NCI-H187 (cell line): ENCODE measurements at regions not wholly inside any gene's neighbourhood (a gene's known extent, or its start where the extent isn't known, plus 50 kb on each side); places are given as distances from the start of the nearest gene placed in this dataset.

Source experiments
- DNase-seq, 2 experiments: peaks; one replicate each; lab custom pipeline; 2025; lab: John Stamatoyannopoulos, UW

GRCh38 chr11:119793335-119793984, 64.5 kb upstream of the NECTIN1 start:
- no peak for DNase-seq

DNA sequence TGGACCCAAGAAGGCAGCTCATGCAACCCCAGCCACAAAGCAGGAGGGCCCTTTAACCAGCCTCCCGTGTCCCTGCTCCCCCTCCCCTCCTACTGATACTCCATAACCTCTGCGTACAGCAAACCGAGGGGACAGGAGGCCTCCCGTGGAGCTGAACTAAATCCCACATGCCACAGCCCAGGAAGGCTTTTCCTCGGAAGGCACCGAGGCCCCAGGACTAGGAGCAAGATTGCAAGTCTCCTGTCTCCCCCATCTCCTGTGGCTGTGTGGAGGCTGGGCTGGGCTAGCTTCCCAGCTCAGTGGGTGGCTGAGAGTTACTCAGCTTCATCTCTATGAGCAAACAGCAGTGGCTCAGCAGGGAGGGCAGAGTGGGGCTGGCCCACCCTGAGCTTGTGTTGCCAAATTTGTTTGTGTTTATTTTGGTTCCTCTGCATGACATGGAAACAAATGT, 62.7 kb upstream of the NECTIN1 start:
- DNase-seq = no peak

DNA sequence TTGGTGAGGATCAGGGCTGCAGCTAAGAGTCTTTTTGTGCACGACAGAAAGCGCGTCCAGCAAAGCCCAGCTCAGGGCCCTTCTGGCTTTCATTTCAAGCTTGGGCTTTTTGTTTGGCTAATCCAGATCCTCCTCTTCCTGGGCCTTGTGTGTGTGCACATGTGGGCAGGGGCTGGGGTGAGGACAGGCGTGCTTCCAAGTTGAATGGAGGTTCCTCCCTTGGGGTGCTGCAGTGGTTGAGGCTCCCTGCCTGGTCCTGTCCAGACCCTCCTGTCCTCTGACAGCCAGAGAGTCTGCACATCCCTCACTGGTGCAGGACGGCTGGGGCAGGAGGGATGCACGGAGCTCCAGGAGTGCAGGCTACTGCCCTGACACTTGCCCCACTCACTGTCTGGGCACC, 62.0 kb upstream of the NECTIN1 start:
- no peak for DNase-seq

DNA sequence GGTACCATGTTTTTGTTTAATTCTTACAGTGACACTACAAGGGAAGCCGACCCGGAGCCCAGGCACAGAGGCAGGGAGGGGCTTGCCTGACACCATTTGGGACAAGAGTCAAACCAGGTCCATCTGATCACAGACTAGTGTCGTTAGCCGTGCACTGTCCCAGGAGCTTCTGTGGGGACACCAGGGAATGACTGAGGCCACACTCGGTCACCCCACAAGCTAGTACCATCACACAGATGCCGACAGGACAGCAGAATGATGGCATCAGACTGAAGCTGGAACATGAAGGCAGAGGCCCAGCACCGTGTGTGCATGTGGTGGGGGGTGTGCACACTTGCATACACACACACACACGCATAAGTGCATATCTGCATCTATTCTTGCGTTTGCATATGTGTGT, 61.5 kb upstream of the NECTIN1 start:
- no peak for DNase-seq

DNA sequence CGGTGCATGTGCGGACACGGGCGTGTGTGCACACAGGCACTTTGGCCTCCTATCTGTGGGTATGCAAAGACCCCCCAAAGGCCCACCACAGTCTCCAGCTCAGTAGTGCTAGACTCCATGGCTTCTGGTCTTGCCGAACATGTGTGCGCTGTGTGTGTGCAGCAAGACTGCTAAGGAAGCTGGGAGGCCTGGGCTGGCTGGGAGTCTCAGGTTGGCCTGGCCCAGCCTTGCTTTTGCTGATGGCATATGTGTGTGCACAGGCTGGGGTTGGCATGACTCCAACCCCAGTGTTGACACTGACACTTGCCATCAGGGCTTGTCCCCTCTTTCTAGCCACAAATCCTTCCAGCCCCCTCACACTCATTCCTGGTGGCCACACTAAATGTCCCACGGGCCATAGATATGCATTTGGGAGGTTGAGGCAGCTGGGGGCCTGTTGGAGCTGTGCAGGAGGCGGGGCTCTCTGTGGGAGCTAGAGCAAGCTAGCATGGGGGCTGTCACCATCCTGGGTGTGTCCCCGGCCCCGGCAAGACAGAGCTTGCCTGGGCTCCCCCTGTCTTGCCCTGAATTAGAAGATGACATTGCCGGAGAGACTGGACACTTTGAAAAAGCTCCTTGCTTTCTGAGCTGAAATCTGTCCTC, 60.9 kb upstream of the NECTIN1 start:
- no peak for DNase-seq

DNA sequence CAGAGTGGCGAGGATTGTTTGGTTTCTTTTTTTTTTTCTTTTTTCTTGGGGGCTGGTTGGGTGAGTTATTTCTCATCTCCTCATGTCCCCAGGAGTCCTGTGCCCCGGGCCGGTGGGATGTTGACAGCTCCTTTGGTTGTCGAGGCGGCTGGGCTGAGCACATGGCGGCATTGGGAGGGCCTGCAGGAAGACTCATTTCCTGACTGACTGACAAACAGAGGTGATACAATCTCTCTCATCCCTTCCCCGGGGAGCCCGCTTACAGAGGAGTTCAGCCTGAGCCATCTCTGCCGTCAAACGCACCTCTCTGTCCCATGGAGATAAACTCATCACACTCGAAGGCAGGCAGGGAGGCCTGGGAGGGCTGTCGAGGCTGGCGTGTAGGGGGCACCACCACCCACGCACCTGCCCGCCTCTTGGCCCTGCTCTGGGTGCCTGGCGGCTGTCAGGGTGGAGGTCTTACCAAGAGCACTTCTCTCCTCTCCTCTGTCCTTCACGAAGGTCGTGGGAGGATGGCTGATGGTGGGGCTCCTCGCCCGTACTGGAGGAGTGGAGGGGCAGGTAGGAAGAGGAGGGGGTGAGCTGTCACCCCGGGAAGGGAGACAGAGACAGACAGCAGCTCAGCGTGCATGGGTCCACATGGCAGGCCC, 60.0 kb upstream of the NECTIN1 start:
- DNase-seq = no peak

- DNase-seq = no peak
Observed at GRCh38 chr11:119788096-119788883, 59.3 kb upstream of the NECTIN1 start.

DNA sequence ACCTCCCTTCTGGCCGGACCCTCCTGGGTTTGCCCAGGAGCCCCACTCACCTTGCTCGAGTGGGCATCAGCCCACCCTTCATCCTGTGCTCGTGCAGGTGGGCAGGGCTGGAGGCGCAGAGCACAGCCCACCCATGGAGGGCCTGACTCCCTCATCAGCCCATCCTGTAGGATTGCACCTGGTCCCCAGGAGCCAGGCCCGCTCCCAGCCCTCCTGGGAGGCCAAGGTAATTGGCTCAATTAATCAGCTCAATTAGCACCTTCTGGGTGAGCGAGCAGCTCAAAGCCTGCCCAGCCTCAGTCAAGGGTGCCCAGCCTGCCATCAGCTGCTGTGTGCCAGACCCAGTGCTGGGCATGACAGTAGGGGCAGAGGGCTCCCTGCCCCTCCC, 58.1 kb upstream of the NECTIN1 start:
- DNase-seq = no peak

GRCh38 chr11:119786431-119787073, 57.6 kb upstream of the NECTIN1 start:
- no peak for DNase-seq

GRCh38 chr11:119785131-119785530, 56.1 kb upstream of the NECTIN1 start:
- DNase-seq = no peak

DNA sequence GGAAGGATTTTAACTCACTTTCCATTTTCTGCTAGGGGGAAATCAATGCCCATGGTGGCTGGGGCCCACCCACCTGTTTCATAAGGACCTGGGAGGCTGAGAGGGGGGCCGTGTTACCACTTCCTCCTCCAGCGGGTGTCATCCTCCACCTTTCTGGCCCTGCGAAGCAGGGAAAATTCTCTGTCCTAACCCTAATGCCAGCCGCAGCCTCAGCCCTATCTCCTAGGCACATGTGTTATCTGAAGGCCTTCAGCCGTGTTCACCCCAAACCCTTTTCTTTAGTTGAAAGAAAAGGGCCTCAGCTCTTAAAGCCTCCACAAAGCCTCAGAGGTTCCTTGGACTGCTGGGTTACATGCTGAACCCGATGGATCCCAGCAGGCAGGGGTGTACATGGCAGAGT, 55.4 kb upstream of the NECTIN1 start:
- DNase-seq = no peak

GRCh38 chr11:119783466-119784400, 54.7 kb upstream of the NECTIN1 start:
- DNase-seq = no peak

GRCh38 chr11:119782739-119783072, 53.7 kb upstream of the NECTIN1 start:
- no peak for DNase-seq

DNA sequence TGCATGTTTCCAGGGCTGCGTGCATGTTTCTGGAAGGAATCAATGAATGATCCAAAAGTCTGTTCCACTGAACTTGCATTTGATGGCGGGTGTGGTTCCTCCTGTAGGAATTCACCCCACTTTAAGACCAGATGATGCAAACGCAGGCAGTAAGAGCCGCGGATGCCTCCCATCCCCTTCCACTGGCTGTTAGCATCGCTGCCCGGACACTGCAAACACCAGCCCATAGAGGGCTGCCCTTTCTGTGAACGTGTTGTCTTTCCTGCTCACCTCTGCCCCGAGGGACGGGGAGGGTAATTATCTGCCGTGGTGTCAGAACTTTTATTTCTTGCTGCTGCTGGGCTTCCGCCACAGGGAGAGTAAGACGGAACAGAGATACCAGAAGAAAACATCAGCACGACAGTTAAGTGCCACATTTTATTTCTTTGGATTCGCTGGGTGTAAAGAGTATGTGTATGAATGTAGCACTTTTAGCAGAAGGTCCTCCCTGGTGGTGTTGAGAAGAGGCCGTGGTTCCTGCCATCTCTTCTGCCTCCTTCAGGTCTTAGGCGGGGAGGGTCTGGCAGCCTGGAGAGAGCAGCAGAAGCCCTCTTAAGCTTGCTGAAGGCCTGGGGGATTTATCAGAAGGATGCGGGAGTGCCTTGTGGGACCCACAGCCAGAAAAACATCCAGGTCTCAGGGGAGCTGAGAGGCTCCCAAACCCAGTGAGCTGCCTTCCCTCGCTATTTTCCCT, 53.2 kb upstream of the NECTIN1 start:
- no peak for DNase-seq

DNA sequence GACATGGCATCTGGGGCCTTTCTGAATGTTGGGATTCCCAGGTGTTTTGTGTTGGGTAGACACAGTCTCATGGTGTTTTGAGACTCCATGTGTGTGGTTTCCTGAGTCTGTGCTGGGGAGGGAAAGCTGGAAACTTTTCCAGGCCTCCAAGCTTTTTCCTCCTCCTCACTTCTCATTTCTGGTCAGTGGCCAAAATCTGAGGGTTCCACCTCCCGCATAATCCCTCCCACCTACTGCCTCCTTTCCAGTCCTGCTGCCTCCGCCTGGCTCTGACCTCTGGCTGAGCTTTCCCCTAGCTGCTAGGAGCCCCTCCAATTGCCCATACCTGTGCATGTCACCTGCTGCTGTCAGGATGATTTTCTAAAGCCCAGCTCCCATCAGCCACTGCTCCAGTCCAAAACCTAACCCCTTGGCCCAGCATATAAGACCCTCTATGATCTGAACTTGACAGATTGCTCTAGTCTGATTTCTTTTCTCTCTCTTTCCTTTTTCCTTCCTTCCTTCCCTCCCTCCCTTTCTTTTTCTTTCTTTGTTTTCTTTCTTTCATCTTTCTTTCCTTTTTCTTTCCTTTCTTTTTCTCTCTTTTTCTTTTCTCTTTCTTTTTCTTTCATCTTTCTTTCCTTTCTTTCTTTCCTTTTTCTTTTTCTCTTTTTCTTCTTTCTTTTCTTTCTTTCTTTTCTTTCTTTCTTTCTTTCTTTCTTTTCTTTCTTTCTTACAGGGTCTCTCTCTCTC, 51.4 kb upstream of the NECTIN1 start:
- no peak for DNase-seq

GRCh38 chr11:119779195-119780071, 50.4 kb upstream of the NECTIN1 start:
- DNase-seq = no peak
